Glomerular visceral epithelial cell (primary cell): ENCODE measurements at regions not wholly inside any gene's neighbourhood (a gene's known extent, or its start where the extent isn't known, plus 50 kb on each side); places are given as distances from the start of the nearest gene placed in this dataset.

Experiments used
- DNase-seq: peaks from one replicate; pipeline ENCODE4 v3.0.0-alpha.2; 2016; ENCODE audit errors: extremely low spot score

- no peak for DNase-seq
Observed at GRCh38 chr5:92800365-92800764, 780.7 kb downstream of the NR2F1-AS1 start.

- no peak for DNase-seq
Observed at GRCh38 chr5:92795633-92796032, 785.4 kb downstream of the NR2F1-AS1 start.

DNA sequence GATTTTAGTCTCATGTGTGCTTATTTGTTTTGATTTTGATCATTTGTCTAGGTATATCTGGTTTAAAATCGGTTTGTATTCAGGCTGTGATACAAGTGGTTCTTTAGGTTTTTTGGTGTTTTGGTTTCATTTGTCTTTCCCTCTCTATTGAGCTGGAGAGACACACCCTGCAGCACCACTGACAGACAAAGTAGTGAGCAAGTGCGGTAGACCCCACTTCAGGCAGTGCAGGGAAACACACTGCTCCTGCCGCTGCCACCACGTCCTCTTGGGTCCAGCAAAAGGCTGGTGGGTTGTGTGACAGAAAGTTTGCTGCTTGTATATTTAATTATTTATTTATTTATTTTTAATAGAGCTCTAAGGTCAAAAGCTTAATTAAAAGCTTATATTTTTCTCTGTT is 801.0 kb downstream of the NR2F1-AS1 start:
- DNase-seq, result no peak

- DNase-seq, result no peak
Observed at GRCh38 chr5:92779536-92779935, 801.5 kb downstream of the NR2F1-AS1 start.

DNA sequence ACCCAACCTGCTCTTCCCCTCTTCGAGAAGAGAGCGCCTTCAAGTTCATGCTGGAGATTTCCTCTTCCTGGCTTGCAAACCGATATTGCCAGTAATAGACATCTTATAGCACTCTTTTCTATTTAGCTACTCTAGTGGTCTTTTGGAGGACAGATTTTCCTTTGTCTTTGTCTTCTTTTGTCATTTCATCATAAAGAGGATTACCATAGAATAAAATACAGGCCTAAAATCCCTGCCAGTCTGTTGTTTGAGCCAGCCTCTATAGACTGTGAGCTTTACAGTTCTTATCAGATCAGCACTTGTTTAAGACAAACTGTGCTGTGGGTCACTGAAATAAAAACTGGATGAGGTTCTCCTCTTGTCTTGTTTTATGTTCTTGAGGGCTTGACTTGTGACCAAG is 802.8 kb downstream of the NR2F1-AS1 start:
- no peak for DNase-seq

DNA sequence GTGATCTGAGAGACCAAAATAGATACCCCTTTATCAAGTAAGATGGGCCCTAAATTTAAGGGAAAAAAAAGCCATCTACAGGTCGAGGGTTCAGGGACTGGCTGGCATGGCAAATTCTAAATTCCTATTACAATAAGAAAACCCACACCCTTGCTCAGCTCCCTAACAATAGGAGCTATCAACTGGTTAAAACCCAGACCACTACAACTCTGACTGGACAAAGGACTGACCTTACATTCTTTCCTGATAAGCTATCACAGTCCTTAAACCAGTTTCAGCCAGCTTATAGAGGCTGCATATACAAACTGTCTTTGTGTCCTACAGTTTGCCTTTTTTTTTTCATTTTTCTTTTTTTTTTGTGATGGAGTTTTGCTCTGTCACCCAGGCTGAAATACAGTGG is 803.6 kb downstream of the NR2F1-AS1 start:
- no peak for DNase-seq

- peak; percentile 15 for DNase-seq
Observed at GRCh38 chr5:92775711-92776615, 805.1 kb downstream of the NR2F1-AS1 start.

DNA sequence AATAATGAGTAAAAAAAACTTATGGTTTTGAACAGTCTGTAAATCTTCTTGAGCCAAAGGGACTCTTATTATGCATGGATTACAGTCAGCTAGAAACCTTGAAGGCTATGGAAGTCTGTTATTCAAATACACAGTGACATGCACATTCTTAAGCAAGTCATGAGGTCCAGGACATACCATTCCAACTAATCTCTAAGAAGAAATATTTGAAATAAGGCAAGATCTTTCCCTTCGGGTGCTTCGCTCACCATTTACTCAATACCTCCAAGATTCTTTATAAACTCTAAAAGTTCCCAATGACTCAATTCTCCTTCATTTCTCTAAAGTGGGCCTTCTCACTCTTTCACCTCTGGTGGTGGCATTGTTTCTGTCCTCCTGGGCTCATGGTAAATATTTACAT is 811.0 kb downstream of the NR2F1-AS1 start:
- no peak for DNase-seq

DNA sequence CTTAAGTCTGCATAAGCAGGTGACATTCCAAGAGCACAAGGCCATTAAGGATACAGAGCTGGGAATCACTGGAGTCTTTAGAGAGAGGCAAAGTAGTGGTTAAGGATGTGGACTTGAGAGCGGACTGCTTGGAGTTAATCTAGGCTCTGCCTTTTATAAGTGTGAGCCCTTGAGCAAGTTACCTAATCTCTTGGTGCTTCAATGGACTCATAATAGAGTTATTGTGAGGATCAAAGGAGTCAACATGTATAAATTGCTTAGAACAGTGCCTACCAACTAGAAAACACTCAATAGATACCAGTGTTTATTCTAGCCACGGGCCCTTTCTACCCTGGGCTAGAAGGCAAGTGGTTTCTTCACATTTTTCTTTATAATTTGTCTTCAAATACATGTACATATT is 819.4 kb downstream of the NR2F1-AS1 start:
- DNase-seq, result no peak

- no peak for DNase-seq
Observed at GRCh38 chr5:92760550-92760949, 820.5 kb downstream of the NR2F1-AS1 start.

DNA sequence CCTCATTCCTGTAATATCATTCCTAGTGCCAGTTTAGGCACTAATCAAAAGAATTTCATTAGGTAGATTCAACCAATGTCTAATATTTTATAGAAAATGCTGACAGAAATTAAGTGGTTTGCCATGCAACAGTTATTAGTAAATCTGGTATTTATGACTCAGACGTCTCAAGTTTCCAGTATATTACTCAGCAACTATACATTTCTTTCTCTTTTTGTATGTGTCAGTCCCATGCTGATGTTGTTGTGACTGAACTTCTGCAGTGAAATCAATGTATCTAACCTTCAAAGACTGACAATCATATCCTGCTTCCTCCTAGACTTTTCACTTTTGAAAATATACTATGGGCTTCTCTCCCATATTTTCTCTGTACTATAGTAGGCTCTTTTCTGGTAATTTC is 822.5 kb downstream of the NR2F1-AS1 start:
- peak; percentile 8 for DNase-seq

DNA sequence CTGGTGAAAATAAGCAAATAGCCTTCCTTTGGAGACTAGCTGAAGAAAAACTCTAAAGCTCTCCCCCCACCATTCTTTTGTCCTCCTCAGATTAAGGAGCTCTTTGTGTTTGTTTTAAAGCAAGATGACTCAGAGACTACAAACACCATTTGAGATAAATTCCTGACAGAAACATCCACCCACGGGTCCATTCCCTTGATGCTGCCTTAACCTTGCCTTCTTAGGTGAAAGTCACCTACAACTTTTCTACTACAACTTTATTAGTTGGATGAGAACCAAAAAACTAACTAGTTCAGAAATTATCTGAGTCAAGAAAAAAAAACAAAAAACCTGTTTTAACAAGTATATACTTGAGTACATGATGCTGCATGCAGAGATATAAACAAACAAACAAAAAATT is 831.1 kb downstream of the NR2F1-AS1 start:
- DNase-seq, result no peak

DNA sequence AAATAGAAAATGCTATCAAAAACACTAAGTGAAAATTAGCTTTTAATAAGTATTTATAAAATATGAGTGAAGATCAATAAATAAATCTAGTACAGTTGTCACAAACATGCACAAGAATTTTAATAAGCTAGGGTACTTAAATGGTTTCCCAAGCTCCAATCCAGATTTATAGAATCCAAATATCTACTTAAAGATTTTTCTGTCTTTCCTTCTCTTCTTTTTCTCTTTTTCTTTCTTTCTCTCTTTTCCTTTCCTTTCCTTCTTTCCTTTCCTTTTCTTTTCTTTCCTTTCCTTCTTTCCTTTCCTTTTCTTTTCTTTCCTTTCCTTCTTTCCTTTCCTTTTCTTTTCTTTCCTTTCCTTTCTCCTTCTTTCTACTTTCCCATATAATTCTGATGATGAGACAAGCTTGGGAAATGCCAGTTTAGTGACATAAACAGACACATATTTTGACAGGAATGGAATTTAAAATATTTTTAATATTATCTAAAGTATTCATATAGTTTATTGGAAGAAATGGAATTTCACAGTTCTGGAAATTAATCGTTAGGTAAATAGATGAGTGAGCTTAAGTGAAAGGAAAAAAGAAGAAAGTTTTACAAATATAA is 832.8 kb downstream of the NR2F1-AS1 start:
- DNase-seq, result no peak

- DNase-seq, result no peak
Observed at GRCh38 chr5:92741906-92742305, 839.1 kb downstream of the NR2F1-AS1 start.

DNA sequence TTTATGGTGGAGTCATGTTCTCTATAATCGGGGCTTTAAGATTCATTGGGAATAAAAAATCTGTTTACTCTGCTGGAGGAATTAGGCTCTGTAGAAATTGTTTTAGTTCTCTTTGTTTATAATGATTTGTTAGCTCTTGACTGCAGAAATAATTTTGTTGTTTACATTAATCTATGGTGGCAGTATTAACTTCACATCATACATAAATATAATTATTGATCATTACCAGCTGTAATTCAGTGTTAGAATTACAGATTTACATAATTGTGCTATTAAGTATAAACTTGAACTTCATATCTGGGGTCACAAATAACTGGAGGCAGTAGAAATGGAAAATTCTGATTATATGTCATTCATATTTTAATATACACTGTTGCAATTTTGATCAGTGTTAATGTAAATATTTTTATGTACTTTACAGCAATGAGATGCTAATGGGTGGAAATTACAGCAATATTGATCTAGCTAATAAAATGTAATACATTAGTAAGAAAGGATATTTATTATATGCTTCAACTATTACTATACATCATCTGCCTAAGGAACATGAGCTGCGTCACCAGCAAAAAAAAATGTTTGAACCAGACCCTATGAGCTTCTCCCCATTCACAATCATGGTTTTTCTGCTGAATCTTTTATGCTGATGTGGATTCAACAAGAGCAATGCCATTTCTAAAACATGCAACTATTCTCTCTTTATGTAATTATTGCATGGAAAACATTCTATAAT is 846.6 kb downstream of the NR2F1-AS1 start:
- DNase-seq, result no peak

GRCh38 chr5:92730486-92730885 is 850.5 kb downstream of the NR2F1-AS1 start:
- DNase-seq, result no peak

- DNase-seq, result no peak
Observed at GRCh38 chr5:92729088-92729487, 851.9 kb downstream of the NR2F1-AS1 start.

DNA sequence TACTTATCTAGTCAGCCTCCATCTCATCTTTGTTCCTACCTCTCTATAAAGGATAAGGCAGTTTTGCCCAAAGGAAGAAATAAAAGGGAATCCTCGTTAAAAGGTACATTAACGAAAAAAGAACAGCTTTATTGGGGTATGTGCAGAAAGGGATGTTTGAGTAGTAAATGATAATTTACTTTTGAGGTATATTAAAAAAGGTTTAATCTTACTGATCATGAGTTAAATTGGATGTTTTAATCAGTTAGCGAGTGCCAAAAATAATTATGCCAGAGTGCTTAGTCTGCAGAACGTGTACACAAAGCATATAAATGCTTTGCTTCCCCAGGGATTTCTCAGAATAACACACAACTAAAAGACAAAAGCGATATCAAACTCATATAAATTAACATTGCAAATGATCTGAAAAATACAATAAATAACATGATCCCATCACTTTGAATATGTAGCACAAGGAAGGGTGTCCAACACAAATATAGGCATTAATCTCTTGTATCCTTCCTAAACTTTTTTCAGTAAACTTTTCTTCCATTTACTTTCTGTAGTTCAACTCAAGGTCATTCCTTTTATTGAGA is 865.0 kb downstream of the NR2F1-AS1 start:
- DNase-seq, result no peak

DNA sequence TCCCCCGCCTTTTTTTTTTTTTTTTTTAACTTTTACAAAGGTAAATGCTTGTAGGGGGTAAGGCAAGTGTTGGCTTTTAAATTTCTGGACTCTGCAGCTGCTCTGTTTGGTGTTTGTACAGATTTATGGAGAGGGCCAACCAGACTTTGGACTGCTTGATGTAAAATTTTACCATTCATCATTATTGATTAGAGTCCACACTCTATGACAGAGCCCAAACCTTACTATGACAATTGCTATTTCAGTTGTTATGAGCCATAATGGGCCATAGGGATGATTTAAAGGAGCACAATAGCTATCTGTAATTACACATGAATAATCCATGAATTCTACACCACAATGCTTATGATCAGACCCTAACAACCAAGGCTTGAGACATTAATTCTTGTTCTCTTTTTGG is 867.2 kb downstream of the NR2F1-AS1 start:
- no peak for DNase-seq

DNA sequence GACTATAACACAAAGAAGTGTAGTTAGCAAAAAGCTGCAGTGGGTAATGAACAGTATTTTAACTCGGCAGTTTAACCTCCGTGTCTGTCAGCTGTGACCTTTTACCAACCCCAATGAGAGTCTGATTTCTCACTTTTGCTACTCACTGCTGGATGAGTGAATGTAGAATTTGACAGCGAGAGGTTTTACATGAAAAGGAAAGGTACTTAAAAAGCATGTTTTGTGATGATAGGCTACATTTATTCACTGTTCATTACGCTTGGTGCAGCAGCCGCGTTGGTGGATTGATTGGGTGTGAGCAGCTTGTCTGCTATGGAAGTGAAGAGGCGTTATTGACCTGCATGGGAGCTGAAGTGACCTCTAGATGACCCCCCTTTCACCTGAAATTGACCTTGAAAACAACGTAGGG is 867.7 kb downstream of the NR2F1-AS1 start:
- no peak for DNase-seq

- no peak for DNase-seq
Observed at GRCh38 chr5:92711956-92712355, 869.1 kb downstream of the NR2F1-AS1 start.

GRCh38 chr5:92704590-92704989 is 876.4 kb downstream of the NR2F1-AS1 start:
- DNase-seq, result no peak
